Stimulated activated CD4-positive, alpha-beta T cell treated with anti-CD3 and anti-CD28 coated beads, Interleukin-4, amount 100 ng/mL, for 48 hours (primary cell): ENCODE measurements at regions not wholly inside any gene's neighbourhood (a gene's known extent, or its start where the extent isn't known, plus 50 kb on each side); places are given as distances from the start of the nearest gene placed in this dataset.
"Not testable (repeated sequence)": the region's sequence is repeated elsewhere in the genome, so short reads cannot be mapped to it uniquely, and the experiment has no call there.

Experiments used
- DNase-seq, 2 donors: peaks; one replicate each; pipeline ENCODE4 v3.0.0-alpha.2; 2020; ENCODE audit warnings: low read depth in 2 of 2

DNA sequence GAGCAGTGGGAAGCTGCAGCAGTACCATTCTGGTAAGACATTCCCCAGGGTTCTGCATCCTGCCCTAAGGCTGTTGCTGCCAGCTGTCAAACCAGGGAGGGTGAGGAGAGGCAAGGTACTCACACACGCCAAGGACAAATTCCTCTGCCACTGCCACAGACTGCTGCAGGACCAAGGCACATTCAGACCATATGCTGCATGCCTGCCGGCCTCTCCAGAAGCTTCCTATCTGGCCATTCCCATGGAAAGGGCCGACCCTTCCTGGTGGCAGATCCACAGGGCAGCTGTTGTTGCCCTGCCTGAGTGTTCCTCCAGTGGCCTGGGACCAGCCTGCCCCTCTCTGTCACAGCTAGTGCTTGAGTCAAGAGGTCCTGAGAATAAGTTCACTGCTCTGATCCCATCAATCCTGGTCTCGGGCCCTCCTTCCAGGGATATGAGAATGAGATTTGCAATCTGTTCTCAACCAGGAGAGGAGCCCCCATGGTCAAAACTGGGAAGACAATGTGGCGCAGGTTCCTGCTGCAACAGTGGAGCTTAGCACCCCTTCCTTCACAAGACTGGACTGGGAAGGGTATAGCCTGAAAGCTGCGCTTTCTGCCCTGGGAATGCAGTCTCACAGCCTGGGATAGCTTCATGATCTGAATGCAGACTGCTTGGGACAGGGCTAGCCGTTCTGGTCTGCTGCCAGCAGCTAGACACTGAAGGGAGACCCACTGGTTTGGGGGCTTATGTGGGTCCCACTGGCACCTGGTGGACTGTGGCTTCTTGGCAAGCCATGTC is 342.5 kb upstream of the NDST3 start:
- DNase-seq = no peak

DNA sequence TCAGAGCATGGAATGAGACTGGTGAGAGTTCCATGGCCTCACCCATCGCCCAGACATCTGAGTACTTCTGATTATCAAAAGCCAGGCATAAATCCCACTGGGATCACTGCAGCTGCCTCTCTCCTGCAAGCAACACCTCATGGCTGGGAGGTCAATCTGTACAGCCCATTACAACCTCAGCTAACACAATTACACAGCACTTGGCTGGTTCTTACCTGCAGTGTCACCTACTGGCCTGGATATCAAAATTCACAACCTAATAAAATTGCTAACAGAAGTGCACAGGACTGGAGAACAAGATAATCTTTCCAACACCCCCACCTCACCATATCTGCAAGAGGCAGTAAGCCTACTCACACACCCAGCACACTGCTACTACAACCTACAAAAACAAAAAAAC is 341.7 kb upstream of the NDST3 start:
- DNase-seq = no peak

DNA sequence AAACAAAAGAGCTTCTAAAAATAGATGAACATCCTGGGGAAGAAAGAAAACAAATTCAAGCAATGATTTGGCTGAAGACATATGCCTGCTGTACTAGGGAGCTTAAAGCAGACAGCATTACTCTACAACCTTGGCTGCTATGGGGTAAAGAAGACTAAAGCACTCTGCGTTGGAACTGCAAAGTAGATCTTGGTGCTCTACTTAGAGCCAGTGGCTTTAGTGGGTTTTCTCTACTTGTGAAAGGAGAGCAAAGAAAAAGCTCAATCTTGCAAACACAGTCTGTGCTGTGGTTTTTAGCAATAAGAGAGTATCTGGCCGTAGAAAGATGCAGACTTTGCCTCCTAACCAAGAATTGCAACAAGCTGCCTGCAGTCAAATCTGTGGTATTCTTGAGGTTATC is 334.7 kb upstream of the NDST3 start:
- no peak for DNase-seq

DNA sequence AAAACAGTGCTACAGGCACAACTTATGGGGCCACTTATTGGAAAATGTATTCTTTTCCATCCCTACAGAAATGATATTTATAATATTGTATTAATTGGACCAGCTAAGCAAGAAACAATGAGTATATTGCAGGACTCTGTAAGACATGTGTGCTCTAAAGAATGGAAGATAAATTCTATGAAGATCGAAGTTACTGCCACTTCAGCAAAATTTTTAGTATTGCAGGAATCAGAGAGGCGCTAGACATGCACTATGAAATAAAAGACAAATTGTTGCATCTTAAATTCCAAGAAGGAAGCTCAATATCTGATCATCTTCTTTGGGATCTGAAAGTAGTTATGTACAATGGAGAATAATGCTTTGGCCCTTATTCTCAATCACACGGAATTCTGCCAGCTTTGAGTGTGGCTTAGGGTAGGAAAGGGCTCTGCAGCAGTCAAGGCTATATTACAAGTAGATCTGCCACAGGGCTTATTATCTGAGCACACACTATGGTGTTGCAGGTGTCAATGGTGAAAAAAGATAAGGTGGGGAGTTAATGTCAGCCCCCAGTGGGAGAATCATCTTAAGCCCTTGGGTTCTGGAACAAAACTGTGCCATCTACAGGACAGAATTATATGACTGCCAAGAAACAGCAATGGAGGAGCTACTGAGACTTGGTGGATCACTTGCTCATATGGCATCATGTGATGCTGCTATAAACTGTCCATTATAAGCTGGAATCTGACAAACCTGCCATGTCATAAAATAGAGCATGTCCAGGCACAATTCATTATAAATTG is 334.0 kb upstream of the NDST3 start:
- no peak for DNase-seq

DNA sequence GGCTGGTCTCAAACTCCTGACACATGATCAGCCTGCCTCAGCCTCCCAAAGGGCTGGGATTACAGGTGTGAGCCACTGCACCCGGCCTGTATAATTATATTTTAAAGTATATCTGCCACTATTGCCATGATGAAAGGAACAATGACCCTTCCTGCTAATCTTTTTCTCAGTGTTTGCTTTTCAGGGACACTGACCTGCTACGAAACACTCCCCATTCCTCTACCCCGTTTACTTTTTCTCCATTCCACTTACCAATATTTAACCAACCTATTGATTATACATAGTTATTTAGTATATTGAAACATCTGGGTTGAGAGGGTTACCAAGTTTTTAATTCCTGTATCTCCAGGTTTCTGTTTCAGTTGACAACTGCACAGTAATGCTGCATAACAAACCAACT is 331.9 kb upstream of the NDST3 start:
- DNase-seq = no peak

DNA sequence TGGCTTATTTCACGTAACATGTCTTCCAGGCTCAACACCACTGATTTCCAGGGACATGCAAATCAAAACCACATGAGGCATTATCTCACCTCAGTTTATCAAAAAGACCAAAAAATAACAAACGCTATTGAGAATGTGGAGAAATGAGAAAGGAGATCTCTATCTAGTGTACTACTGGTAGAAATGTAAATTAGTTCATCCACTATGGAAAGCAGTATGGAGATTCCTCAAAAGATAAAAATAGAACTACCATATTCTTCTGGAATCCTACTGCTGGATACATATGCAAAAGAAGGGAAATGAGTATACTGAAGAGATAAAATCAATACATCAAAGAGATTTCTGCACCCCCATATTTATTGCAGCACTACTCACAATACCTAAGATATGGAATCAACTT is 329.6 kb upstream of the NDST3 start:
- no peak for DNase-seq

DNA sequence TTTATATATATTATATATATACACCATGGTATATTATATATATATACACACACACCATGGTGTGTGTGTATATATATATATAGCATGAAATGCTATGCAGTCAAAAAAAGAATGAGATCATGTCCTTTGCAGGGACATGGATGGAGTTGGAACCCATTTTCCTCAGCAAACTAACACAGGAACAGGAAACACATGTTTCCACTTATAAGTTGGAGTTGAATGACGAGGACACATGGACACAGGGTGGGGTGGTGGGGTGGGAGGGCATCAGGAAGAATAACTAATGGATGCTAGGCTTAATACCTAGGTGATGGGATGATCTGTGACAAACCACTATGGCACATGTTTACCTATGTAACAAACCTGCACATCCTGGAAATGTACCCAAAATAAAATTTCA is 293.6 kb upstream of the NDST3 start:
- no peak for DNase-seq

GRCh38 chr4:117745379-117745778 is 288.9 kb upstream of the NDST3 start:
- not testable (repeated sequence) for DNase-seq

- no peak for DNase-seq
Observed at GRCh38 chr4:117755438-117755837, 278.8 kb upstream of the NDST3 start.

DNA sequence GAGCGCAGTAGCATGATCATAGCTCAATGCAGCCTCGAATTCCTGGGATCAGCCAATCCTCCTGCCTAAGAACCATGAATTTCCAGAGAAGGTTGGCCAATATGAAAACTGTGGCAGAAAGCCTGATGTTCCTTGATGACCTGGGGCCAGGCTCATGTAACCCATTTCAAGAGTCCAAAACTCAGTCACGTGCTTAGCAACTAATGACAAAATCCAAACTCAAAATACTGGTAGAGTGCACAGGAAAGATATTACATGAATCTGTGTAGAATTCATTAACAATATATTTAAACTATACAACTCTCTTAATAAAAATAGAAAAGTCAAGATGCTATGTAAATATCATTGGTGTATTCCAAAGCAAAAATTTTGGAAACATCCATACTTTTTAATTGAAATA is 265.7 kb upstream of the NDST3 start:
- DNase-seq = no peak

DNA sequence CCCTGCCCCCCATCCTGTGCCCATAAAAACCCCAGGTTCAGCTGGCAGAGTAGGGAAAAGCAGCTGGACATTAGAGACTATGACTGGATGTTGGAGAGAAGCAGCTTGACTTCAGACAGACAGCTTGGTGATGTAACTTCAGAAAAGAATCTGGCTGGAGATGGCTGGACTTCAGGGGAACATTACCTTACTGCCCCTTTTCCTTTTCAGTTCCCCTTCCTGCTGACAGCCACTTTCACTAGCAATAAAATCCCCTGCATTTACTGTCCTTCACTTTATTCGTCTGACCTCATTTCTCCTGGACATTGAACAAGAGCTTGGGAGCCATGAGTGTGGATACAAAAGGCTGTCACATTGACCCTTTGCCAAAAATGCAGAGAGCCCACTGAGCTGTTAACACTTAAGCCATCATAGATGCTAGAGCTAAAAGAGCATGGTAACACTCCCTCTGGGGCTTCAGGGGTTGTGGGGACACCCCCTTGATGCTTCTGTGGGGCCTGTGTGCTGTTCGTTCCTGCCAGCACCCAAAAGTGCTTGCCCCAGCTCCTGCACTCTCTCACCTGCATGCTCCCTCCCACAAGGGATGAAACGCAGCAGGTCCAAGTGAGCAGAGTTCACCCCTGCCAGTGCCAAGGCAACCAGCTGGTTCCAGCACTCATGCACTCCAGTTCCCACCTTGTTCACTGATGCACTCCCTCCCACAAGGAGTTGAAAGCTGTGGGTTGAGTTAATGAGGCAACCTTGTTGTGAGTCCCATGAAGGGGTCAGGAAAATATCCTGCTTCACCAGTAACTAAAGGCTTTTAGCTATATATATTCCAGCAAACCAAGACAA is 263.8 kb upstream of the NDST3 start:
- no peak for DNase-seq

- no peak for DNase-seq
Observed at GRCh38 chr4:117771647-117772337, 262.5 kb upstream of the NDST3 start.

DNA sequence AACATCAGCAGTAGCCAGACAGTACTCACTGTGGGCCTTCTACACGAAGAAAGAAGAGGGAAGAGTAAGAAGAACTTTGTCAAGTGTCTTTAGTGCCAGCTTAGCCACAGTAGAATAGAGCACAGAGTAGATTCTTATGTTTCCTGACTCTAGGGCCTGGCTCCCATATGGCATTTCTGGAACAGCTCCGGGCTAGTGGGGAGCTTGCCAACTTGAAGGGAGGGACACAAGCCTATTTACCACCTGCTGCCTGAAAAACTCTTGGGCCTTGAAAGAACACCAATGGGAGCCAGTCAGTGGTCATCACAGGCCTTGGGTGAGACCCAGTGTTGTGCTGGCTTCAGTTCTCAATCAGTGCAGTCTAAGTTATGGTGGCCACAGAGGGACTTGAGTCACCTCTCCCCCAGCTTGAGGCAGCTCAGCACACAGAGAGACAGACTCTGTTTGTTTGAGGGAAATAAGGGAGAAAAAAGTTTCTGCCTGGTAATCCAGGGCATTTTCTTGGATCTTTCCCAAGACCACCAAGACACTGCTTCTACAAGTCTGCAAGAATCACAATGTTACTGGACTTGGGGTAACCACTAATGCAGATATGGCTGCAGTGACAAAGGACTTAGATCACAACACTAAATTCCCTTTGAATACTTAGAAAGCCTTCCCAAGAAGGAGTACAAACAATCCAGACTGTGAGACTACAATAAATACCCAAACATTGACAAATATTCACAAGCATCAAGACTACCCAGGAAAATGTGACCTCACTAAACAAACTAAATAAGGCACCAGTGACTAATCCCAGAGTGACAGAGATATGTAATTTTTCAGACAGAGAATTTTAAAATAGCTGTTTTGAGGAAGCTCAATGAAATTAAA is 261.0 kb upstream of the NDST3 start:
- no peak for DNase-seq

DNA sequence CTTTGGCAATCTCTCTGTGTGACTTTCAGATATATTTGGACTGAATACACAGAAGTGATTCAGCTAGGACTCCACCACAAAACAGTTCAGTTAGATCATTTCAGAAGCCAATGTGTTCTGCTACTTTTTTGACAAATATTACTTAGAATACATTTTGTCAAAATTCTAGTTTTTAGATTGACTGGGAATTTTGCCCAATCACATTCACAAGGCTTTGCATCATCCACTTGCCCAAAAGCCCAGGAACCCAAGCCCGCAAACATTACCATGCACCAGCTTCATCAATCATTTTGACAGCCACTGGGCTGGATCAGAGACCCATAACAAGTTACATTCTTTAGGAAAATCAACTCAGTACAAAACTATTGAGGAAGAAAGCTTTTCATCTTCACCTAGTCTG is 256.6 kb upstream of the NDST3 start:
- no peak for DNase-seq

- DNase-seq = no peak
Observed at GRCh38 chr4:117783716-117784115, 250.6 kb upstream of the NDST3 start.

DNA sequence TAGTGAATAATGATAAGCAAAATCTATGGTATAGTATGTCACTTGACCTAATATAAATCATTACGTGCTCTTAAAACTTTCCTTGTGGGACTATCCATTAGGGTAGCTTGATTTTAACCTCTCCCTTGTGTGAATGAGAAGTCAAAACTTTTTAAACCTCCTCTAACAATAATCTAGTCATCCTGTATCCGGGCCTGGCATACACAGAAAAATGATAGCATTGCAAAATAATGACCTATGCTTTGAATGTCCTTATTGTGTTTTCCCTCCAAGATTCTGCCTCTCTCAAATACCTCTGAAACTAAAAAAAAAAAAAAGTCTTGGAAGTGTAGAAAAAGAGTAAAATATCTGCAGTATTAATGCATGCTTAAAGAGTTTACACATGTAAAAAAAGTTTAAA is 250.0 kb upstream of the NDST3 start:
- DNase-seq = no peak

DNA sequence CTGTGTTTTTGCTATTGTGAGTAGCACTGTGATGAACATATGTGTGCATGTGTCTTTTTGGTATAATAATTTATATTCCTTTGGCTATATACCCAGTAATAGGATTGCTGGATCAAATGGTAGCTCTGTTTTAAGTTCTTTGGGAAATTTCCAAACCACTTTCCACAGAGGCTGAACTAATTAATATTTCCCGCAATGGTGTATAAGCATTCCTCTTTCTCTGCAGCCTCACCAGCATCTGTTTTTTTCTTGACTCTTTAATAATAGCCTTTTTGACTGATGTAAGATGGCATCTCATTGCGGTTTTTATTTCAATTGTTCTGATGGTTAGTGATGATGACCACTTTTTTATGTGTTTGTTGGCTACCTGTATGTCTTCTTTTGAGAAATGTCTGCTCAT is 247.7 kb upstream of the NDST3 start:
- DNase-seq = no peak

GRCh38 chr4:117793845-117794480 is 240.3 kb upstream of the NDST3 start:
- no peak for DNase-seq

GRCh38 chr4:117796677-117797076 is 237.6 kb upstream of the NDST3 start:
- no peak for DNase-seq

DNA sequence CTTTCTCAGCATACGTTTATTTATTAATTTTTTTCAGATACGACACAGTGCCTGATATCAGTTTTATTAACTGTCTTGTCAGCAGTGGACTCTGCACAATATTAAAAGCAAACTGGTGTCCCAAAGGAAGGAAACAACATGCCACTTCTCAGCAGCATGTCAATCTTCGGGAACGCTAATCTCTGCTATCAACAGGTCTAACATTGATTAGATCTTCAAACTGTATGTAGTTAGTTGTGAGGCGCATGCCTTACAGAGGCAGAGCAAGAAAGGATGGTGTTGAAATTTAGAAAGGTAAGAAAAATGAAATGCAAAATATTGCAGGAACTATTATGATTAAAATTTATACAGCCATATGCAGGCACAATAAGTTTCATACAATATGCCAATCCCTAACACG is 233.7 kb upstream of the NDST3 start:
- DNase-seq = no peak
